SH-SY5Y (cell line): ENCODE measurements at regions not wholly inside any gene's neighbourhood (a gene's known extent, or its start where the extent isn't known, plus 50 kb on each side); places are given as distances from the start of the nearest gene placed in this dataset.
A peak's percentile ranks its signal among the peaks of the same experiment; 100 is the strongest.

ENCODE experiments used
- GATA2 ChIP-seq: IDR thresholded peaks from 2 replicates; pipeline ENCODE4 v1.6.1; 2011; ENCODE audit warnings: mild to moderate bottlenecking, low read depth, low read length
- GATA3 ChIP-seq: IDR thresholded peaks from 2 replicates; pipeline ENCODE4 v1.6.1; 2011; ENCODE audit warnings: low read depth, mild to moderate bottlenecking, low read length, moderate library complexity

- TF ChIP-seq GATA2: 0 out of 2 replicates have a peak, but pooled peaks have one; percentile 48
- no peak for TF ChIP-seq GATA3
Measured at GRCh38 chr13:74325106-74325505, 190.9 kb upstream of the KLF12 start.

- no peak for TF ChIP-seq GATA2
Measured at GRCh38 chr13:74324338-74324737, 190.1 kb upstream of the KLF12 start.

GRCh38 chr13:74322562-74322961 lies 188.4 kb upstream of the KLF12 start:
- TF ChIP-seq GATA2 (no peak), GATA3 (no peak)

- no peak for TF ChIP-seq GATA3
- no peak for TF ChIP-seq GATA2
Measured at GRCh38 chr13:74320282-74320681, 186.1 kb upstream of the KLF12 start.

- TF ChIP-seq GATA3 (no peak), GATA2 (no peak)
Measured at GRCh38 chr13:74316547-74316946, 182.3 kb upstream of the KLF12 start.

- TF ChIP-seq GATA3: no peak
- TF ChIP-seq GATA2: no peak
Measured at GRCh38 chr13:74306496-74306895, 172.3 kb upstream of the KLF12 start.

GRCh38 chr13:74305876-74306275 lies 171.7 kb upstream of the KLF12 start:
- TF ChIP-seq GATA3: no peak
- no peak for TF ChIP-seq GATA2

- TF ChIP-seq GATA3 (no peak), GATA2 (no peak)
Measured at GRCh38 chr13:74301258-74301935, 167.2 kb upstream of the KLF12 start.

- no peak for TF ChIP-seq GATA2
- TF ChIP-seq GATA3: no peak
Measured at GRCh38 chr13:74300162-74300561, 166.0 kb upstream of the KLF12 start.

DNA sequence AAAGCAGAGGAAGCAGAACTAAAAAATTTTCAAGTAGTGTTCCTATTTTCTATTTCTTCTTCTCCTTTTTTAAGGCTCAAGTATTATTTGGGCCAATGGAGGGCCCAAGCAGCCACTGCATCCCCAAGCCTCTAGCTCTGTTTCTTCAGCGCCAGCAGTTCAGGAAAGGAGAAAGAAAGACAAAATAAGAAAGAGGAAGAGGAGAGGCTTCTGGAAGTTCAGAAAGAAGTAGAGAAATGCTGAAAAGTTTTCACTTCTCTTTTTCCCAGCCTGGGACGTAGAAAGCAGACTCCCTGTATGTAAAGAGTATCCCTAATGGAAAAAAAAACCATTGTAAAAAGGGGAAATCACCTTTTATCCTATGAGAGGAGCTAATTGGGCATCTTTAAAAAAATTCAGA lies 165.5 kb upstream of the KLF12 start:
- TF ChIP-seq GATA3 (no peak), GATA2 (no peak)

- no peak for TF ChIP-seq GATA3
- TF ChIP-seq GATA2: no peak
Measured at GRCh38 chr13:74298923-74299322, 164.7 kb upstream of the KLF12 start.

DNA sequence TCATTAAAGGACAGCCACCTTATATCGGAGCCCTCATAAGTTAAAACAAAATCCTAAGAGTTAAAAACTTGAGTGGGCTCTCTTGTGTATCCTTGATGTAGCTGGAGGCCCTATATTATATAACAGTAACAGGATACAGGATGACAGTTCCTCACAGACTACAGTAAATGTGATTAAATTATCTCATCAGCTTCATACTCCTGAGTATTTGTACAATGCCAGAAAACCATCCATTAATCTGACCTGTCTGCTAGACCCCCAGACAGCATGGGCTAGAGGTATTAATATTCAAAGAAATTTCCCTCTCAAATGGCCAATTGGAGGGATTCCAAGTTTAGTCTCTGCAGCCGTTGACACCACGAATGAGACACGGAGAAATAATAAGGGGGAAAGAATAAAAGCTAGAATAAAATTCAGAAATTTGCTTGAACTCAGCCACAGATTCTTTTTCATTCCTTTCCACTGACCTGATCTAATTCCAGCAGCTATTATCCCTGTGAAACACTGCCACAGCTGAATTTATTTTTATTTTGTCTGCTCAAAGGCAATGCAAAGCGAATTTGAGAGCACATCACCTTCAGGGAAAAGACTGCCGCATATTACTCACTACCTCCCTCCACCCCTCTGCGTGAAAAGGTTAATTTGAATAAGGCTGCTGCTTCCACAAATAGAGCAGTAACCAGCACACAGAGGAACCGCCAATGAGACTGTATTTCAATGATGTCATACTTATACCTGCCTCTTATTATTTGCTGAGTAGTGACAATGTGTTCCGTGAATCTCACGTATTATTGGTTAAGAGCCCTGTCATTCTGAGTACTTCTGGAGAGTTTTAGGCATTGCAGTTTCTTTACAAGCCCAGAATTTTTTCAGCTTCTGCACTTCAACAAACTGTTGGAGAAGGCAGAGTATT lies 155.9 kb upstream of the KLF12 start:
- no peak for TF ChIP-seq GATA3
- TF ChIP-seq GATA2: no peak

DNA sequence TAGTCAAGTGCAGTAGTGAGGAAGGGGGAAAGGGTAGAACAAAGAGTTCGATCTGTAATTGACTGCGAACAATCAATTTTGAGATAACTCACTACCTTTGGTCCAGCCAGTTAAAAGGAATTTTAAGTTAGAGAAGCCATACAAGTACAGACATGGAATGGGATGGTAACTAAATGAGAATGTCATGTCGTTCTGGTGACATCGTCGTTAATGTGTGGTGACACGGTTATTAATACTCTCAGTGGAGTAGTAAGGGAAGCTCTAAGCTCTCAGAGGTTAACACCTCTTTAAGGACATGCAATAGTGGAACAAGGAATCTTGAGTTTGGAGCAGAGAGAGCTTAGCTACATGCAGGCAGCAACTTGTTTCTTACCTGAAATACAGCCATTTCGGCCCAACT lies 154.9 kb upstream of the KLF12 start:
- TF ChIP-seq GATA2 (no peak), GATA3 (no peak)

DNA sequence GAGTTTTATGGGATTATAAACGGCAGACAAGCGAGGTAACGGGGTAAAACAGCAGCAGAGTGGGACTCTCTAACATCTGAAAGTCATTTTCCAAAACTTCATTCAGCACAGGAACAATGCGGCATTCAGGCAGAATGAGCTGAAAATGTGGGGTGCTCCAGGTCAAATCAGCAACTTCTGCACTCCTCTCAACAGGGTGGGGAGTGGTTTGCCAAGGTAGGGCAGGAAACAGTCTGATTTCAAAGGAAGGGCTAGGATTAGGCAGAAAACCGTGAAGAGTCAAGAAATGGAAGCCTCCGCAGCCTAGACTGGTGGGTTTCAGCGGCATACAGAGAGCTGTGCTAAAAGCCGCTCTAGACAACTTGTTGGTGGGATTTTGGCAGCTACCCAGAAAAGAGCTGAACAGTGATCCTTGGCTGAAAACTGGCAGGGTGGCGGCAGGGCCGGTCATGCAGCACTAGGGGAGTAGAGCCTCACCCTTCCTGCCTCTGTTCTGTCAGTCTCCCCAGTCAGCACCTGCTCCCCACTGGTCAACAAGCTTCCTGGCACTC lies 154.2 kb upstream of the KLF12 start:
- TF ChIP-seq GATA2 (no peak), GATA3 (no peak)

DNA sequence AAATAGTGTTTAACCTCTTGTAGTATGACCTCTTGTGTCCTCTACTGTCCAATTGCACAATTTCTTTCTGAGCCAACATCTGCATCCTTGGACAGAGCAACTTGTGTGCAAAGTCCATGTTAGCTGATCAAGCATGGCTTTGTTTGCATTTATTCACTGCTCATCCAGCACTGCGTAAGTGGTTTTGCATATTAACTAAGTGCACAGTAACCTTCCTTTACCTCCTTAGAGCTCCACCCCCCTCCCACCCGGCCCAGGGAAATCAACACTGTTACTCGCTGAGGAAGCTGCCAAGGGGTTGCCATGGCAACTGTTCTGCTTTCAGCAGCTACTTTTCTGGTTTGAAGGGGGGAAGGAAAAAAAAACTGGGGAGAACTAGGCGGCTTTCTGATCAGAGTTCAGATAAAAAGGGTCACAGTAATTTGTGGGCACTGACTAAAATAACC lies 153.5 kb upstream of the KLF12 start:
- no peak; the same call in 1 of the 2 replicates for TF ChIP-seq GATA3
- TF ChIP-seq GATA2: peak; percentile 83
